ENCODE measurements at regions not wholly inside any gene's neighbourhood (a gene's known extent, or its start where the extent isn't known, plus 50 kb on each side); places are given as distances from the start of the nearest gene placed in this dataset.

DNA sequence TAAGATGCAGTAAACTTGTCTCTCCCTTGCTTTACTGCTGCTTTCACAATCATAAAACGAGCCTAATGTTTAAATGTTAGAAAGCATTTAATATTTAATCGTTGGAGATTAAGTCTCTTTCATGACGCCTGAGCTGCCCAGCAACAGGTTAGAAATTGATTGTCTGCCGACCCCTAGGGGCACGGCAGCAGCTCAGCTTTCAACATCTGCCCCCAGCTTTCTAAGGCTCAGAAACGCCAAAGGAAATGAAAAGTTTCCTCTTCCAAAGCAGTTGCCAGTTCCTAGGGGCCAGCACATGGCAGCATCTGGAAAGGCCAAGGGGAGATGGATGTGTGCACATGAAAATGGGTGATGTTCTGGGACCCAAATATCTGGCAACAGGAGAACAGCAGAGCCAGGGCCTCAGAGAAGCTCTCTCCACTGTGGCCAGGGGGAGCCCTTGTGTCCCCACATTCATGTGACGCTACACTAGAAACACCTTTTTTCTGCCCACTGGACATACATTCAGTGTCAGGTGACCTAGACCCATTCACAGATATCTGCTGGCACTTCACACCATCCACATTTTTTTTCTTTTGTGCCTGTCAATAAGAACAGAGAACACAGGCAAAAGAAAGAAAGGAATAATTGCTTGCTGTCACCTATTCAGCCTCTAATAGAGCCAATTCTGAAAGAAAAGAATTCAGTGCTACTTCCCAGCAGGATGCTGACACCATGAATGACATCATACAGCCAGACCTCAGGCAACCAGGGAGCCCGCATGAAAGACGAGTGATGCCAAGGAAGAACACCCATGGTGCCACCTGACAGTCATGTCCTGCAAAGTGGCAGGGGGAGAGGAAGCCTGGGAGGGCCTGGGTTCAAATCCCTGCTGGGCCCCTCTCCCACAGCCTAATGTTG lies 205.0 kb upstream of the TAS2R1 start:
- no peak for DNase-seq (ENCODE audit: insufficient read length, low spot score)
- FAIRE-seq = no peak
- TF ChIP-seq, protein P1, sequence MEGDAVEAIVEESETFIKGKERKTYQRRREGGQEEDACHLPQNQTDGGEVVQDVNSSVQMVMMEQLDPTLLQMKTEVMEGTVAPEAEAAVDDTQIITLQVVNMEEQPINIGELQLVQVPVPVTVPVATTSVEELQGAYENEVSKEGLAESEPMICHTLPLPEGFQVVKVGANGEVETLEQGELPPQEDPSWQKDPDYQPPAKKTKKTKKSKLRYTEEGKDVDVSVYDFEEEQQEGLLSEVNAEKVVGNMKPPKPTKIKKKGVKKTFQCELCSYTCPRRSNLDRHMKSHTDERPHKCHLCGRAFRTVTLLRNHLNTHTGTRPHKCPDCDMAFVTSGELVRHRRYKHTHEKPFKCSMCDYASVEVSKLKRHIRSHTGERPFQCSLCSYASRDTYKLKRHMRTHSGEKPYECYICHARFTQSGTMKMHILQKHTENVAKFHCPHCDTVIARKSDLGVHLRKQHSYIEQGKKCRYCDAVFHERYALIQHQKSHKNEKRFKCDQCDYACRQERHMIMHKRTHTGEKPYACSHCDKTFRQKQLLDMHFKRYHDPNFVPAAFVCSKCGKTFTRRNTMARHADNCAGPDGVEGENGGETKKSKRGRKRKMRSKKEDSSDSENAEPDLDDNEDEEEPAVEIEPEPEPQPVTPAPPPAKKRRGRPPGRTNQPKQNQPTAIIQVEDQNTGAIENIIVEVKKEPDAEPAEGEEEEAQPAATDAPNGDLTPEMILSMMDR (IDR thresholded peaks at IDR 0.05; ENCODE audit: insufficient read depth, missing control alignments) = no peak

DNA sequence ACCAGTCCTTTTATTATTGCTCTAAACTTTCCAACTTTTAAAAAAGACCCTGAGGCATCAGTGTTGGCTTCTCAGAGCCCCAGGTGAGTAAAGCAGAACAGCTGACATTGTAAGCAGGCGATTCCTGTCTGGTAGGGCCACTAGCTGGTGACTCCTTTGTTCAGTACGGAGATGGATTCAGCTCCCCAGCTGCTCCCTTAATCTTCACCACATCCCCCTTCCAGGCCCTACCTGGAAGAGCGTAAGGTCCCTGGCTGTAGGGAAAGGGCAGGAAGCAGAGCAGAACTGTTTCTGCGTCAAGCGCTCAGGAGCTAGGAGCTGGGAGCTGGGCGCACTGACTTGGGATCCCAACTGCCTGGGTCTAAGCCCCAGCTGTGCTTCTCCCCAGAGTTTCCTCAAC lies 203.7 kb upstream of the TAS2R1 start:
- DNase-seq (ENCODE audit: insufficient read length, low spot score) (no peak), FAIRE-seq (no peak)
- TF ChIP-seq, protein P1 (IDR thresholded peaks at IDR 0.05; ENCODE audit: insufficient read depth, missing control alignments) = no peak

DNA sequence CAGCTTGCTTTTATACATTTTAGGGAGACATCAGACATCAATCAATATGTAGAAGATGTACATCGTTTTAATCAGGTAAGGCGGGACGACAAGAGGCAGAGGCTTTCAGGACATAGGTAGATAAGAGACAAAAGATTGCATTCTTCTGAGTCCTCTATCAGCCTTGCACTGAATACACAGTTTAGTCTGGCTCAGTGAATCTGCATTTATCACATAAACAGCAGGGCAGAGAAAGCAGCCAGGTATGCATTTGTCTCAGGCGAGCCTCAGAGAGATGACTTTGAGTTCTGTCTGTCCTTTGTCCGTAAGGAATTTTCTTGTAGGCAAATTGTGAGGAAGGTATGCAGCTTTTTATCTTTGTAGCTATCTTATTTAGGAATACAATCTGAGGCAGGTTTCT lies 202.8 kb upstream of the TAS2R1 start:
- TF ChIP-seq, protein P1 (IDR thresholded peaks at IDR 0.05; ENCODE audit: insufficient read depth, missing control alignments) = no peak
- no peak for DNase-seq (ENCODE audit: insufficient read length, low spot score)
- FAIRE-seq = no peak

DNA sequence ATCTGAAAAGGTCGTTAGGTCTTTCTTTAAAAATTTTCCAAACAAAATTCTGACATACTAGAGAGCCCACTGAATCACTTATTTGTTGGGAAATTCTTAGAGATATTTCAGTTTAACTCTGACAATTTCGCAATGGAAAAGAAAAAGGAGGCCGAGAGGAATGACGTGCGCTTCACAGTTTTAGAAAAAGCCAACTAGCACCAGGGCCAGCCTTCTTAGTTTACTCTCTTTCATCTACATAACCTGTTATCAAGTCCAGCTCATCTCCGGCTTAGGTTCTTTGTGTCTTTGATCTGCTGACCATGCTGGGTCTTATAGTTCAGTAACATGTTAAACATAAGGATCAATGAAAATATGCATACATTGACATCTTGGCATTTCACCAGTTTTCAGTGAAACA lies 201.7 kb upstream of the TAS2R1 start:
- TF ChIP-seq, protein P1 (IDR thresholded peaks at IDR 0.05; ENCODE audit: insufficient read depth, missing control alignments) = no peak
- FAIRE-seq = no peak
- no peak for DNase-seq (ENCODE audit: insufficient read length, low spot score)

DNA sequence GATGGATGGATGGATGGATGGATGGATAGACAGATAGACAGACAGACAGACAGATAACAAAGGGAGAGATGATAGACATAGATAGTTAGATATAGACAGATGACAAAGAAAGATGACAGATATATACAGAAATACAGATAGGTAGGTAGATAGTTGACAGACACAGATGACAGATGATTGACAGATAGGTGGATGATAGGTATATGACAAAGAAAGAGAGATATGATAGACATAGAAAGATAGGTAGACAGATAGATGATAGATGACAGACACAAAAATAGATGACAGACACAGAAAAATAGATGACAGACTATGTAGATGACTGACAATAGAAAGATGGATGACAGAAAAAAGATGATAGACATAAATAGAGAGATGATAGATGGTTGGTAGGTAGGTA lies 200.0 kb upstream of the TAS2R1 start:
- FAIRE-seq (no peak), DNase-seq (ENCODE audit: insufficient read length, low spot score) (no peak)
- TF ChIP-seq, protein P1 (IDR thresholded peaks at IDR 0.05; ENCODE audit: insufficient read depth, missing control alignments) = no peak

DNA sequence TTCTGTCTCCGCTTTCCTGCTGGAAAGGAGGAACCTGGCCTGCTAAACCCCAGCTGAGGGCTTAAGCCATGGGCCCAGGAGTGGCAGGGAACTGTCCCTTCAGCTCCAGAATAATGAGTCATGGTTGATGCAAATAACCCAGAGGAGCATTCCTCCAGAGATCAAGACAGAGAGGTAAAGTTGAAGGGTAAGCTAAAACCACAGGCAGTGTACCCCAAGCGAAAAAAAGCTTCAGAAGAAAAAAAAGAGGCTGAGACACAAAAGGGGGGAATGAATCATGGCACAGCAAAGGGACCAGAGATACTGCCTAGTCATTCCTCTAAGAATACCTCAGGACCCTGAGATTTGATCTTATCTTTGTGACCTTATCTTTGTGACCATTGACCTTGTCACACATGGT lies 199.5 kb upstream of the TAS2R1 start:
- DNase-seq (ENCODE audit: insufficient read length, low spot score) = no peak
- no peak for FAIRE-seq
- TF ChIP-seq, protein P1 (IDR thresholded peaks at IDR 0.05; ENCODE audit: insufficient read depth, missing control alignments) = no peak
